GM23338 (cell line): ENCODE measurements at regions not wholly inside any gene's neighbourhood (a gene's known extent, or its start where the extent isn't known, plus 50 kb on each side); places are given as distances from the start of the nearest gene placed in this dataset.

ENCODE experiments used
- ATAC-seq: fragments of 200-7000 bp; cut with Tn5 transposase; 3 replicates; pipeline ENCODE4 v1.9.1; 2020
- DNase-seq: peaks from one replicate; pipeline ENCODE4 v3.0.0-alpha.2; 2015; ENCODE audit warnings: low spot score
- H2AFZ ChIP-seq: fragments of 200-600 bp; sonication (generic); 2 replicates; pipeline ENCODE4 v1.8.0; 2016; ENCODE audit warnings: antibody characterized with exemption, mild to moderate bottlenecking, moderate library complexity
- H3F3A ChIP-seq: fragments of 200-600 bp; sonication (generic); replicated peaks from 2 replicates; pipeline ENCODE4 v1.8.0; 2017; ENCODE audit warnings: antibody characterized with exemption, mixed run types, low read depth
- H3K27ac ChIP-seq: fragments of 200-600 bp; sonication (generic); 2 replicates; pipeline ENCODE4 v1.6.1; 2016; ENCODE audit warnings: low read depth
- H3K27me3 ChIP-seq: fragments of 200-600 bp; sonication (generic); 2 replicates; pipeline ENCODE4 v1.8.0; 2016; ENCODE audit warnings: mild to moderate bottlenecking, mixed run types, moderate library complexity; ENCODE audit not compliant: insufficient read depth
- H3K36me3 ChIP-seq: fragments of 200-600 bp; sonication (generic); 2 replicates; pipeline ENCODE4 v1.8.0; 2016; ENCODE audit warnings: mild to moderate bottlenecking; ENCODE audit not compliant: insufficient read depth
- H3K4me1 ChIP-seq: fragments of 200-600 bp; sonication (generic); 2 replicates; pipeline ENCODE4 v1.8.0; 2016; ENCODE audit warnings: mild to moderate bottlenecking, moderate library complexity; ENCODE audit not compliant: insufficient read depth
- H3K4me2 ChIP-seq: fragments of 200-600 bp; sonication (generic); 2 replicates; pipeline ENCODE4 v1.7.1; 2017; ENCODE audit warnings: mixed run types
- H3K4me3 ChIP-seq: fragments of 200-600 bp; sonication (generic); 2 replicates; pipeline ENCODE4 v1.6.1; 2016; ENCODE audit warnings: mixed run types
- H3K79me2 ChIP-seq: fragments of 200-600 bp; sonication (generic); replicated peaks from 2 replicates; pipeline ENCODE4 v1.8.0; 2017; ENCODE audit warnings: mild to moderate bottlenecking; ENCODE audit not compliant: insufficient read depth
- H3K9me2 ChIP-seq: fragments of 200-600 bp; sonication (generic); 2 replicates; pipeline ENCODE4 v1.8.0; 2017; ENCODE audit not compliant: insufficient read depth
- H4K20me1 ChIP-seq: fragments of 200-600 bp; sonication (generic); replicated peaks from 2 replicates; pipeline ENCODE4 v1.8.0; 2017; ENCODE audit warnings: mild to moderate bottlenecking; ENCODE audit not compliant: insufficient read depth
- H3K27ac Mint-ChIP-seq: 2 replicates; pipeline ENCODE4 v1.8.0; 2020; ENCODE audit warnings: inconsistent platforms, mild to moderate bottlenecking, moderate library complexity, mixed read lengths
- H3K27me3 Mint-ChIP-seq: 3 replicates; pipeline ENCODE4 v1.8.0; 2022; ENCODE audit warnings: low read depth, mild to moderate bottlenecking, moderate library complexity, mixed read lengths, inconsistent platforms; ENCODE audit not compliant: insufficient read depth, poor library complexity
- H3K36me3 Mint-ChIP-seq: 3 replicates; pipeline ENCODE4 v1.8.0; 2021; ENCODE audit warnings: low read depth, mild to moderate bottlenecking, inconsistent platforms, moderate library complexity, mixed read lengths
- H3K4me1 Mint-ChIP-seq: 3 replicates; pipeline ENCODE4 v1.8.0; 2020; ENCODE audit warnings: mild to moderate bottlenecking, inconsistent platforms, mixed read lengths
- H3K4me3 Mint-ChIP-seq: 3 replicates; pipeline ENCODE4 v1.8.0; 2021; ENCODE audit warnings: moderate library complexity, mild to moderate bottlenecking, inconsistent platforms, mixed read lengths
- H3K9me3 Mint-ChIP-seq: 3 replicates; pipeline ENCODE4 v1.8.0; 2020; ENCODE audit warnings: moderate library complexity, mild to moderate bottlenecking, inconsistent platforms, mixed read lengths
- CREB1 ChIP-seq: fragments of 250-450 bp; sonication (Bioruptor Pico); IDR thresholded peaks from 2 replicates; pipeline ENCODE4 v1.5.0; 2020; ENCODE audit warnings: low read depth, mild to moderate bottlenecking, moderate library complexity
- CTCF ChIP-seq, 2 experiments: fragments of 200-600 bp in 1 of 2; sonication (generic) in 1 of 2; conservative IDR thresholded peaks; 2 replicates each; pipeline versions ENCODE4 v1.5.1 to v1.6.1; 2016 to 2017; ENCODE audit warnings: antibody characterized with exemption in 2 of 2, low read depth in 2 of 2, mild to moderate bottlenecking in 2 of 2, moderate library complexity in 1 of 2
- EZH2 ChIP-seq: fragments of 200-600 bp; sonication (generic); IDR thresholded peaks from one replicate; pipeline ENCODE4 v1.8.0; 2017; ENCODE audit warnings: antibody characterized with exemption, mild to moderate bottlenecking, low read depth; ENCODE audit not compliant: unreplicated experiment
- EZH2phosphoT487 ChIP-seq: fragments of 200-600 bp; sonication (generic); IDR thresholded peaks from one replicate; pipeline ENCODE4 v1.8.1; 2018; ENCODE audit warnings: antibody characterized with exemption; ENCODE audit not compliant: unreplicated experiment
- JUNB ChIP-seq: IDR thresholded peaks from one replicate; pipeline ENCODE4 v1.6.1; 2016; ENCODE audit warnings: antibody characterized with exemption; ENCODE audit not compliant: unreplicated experiment
- REST ChIP-seq: IDR thresholded peaks from one replicate; pipeline ENCODE4 v1.6.1; 2018; ENCODE audit warnings: antibody characterized with exemption; ENCODE audit not compliant: unreplicated experiment
- ZNF114 ChIP-seq: fragments of 250-450 bp; sonication (Bioruptor Pico); IDR thresholded peaks from 2 replicates; pipeline ENCODE4 v1.5.0; 2020; ENCODE audit warnings: mild to moderate bottlenecking, moderate library complexity
- ZNF331 ChIP-seq: fragments of 250-450 bp; sonication (Bioruptor Pico); IDR thresholded peaks from 2 replicates; pipeline ENCODE4 v1.5.0; 2020; ENCODE audit warnings: low read depth, mild to moderate bottlenecking, moderate library complexity
- TF ChIP-seq, protein P1 (sequence below): IDR thresholded peaks from 2 replicates; pipeline ENCODE4 v1.6.1; 2016; ENCODE audit warnings: antibody characterized with exemption

DNA sequence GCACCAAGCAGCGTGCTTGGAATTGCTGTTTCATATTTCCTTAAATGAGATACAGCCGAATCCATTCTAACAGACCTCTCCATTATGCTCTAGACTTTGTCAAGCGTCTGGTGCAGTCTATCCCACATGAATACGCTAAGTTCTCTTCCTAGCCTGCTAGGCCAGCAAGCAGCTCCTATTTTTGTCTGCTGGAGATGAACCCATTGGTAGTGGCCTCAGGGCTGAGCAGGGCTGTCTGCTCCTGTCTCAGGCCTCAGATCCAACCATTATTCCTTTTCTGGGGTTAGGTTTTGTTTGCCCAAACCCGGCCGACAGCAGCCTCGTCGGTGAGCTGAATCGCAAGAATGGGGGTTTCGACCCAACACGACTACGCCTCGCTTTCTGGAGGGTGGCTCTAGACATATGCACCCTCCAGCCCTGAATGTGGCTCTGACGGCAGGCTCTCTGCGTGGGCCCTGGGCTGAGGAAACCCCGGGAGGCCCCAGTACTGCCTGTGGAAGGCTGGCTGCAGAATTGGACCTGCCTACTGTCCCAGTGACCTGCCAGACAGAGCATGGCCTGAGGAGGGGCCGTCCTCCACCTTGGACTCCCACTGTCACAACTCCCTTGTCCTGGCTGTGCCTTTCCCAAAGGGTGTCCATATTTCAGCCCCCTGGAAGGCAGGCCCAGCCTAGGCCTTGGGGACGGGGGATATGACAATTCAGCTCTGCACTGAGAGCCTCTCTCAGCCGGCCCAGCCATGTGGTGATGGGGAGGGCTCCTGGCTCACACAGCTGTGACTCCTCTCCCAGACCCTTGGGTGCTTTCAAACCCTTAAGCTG, 267.9 kb upstream of the TCERG1L start (continued):
- TF ChIP-seq, protein P1, sequence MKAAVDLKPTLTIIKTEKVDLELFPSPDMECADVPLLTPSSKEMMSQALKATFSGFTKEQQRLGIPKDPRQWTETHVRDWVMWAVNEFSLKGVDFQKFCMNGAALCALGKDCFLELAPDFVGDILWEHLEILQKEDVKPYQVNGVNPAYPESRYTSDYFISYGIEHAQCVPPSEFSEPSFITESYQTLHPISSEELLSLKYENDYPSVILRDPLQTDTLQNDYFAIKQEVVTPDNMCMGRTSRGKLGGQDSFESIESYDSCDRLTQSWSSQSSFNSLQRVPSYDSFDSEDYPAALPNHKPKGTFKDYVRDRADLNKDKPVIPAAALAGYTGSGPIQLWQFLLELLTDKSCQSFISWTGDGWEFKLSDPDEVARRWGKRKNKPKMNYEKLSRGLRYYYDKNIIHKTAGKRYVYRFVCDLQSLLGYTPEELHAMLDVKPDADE = no peak
- TF ChIP-seq CTCF (conservative IDR thresholded peaks at IDR 0.05; ENCODE audit: low read depth in 2 of 2) (no peak), EZH2 (no peak), REST (no peak), JUNB (no peak), EZH2phosphoT487 (no peak), CREB1 (CRISPR knock-in tag) (no peak), ZNF114 (CRISPR knock-in tag) (no peak)

GRCh38 chr10:131580076-131580652, 268.6 kb upstream of the TCERG1L start:
- Histone ChIP-seq H3K4me3 (no peak overlapping the region), H3K36me3 (no peaks in the 10 kb centered on the region; the same call in 1 of the 2 replicates), H3K27ac (no peak overlapping the region), H3K79me2 (no peaks in the 10 kb centered on the region), H3K9me2 (no peaks in the 10 kb centered on the region), H3K4me1 (no peaks in the 10 kb centered on the region), H3F3A (no peaks in the 10 kb centered on the region), H3K4me2 (no peak overlapping the region), H4K20me1 (no peaks in the 10 kb centered on the region), H2AFZ (no peak overlapping the region), H3K27me3 (no peaks in the 10 kb centered on the region)
- no peak overlapping the region for H3K4me3 Mint-ChIP-seq
- H3K9me3 Mint-ChIP-seq = peaks cover 81% of the 10 kb centered on the region
- no peak for DNase-seq
- H3K27me3 Mint-ChIP-seq = peaks cover 7% of the 10 kb centered on the region
- H3K36me3 Mint-ChIP-seq = peaks cover 5% of the 10 kb centered on the region; the same call in 1 of the 3 replicates
- ATAC-seq = no peak
- H3K27ac Mint-ChIP-seq = no peak overlapping the region
- H3K4me1 Mint-ChIP-seq = no peaks in the 10 kb centered on the region
- TF ChIP-seq JUNB (no peak), CREB1 (CRISPR knock-in tag) (no peak), REST (no peak), ZNF331 (CRISPR knock-in tag) (no peak), EZH2 (no peak), ZNF114 (CRISPR knock-in tag) (no peak)
